ENCODE measurements at regions not wholly inside any gene's neighbourhood (a gene's known extent, or its start where the extent isn't known, plus 50 kb on each side); places are given as distances from the start of the nearest gene placed in this dataset.

GRCh38 chr3:25273582-25274171 lies 154.4 kb upstream of the RARB start:
- no peak overlapping the region for H3K4me3 ChIP-seq (ENCODE audit: low read depth, low read length)
- DNase-seq (ENCODE audit: low read depth): no peak
- TF ChIP-seq CTCF (IDR thresholded peaks at IDR 0.05; ENCODE audit: insufficient read depth, low read length): no peak

GRCh38 chr3:25277503-25277902 lies 150.6 kb upstream of the RARB start:
- no peak for TF ChIP-seq CTCF (IDR thresholded peaks at IDR 0.05; ENCODE audit: insufficient read depth, low read length)
- no peak overlapping the region for H3K4me3 ChIP-seq (ENCODE audit: low read depth, low read length)
- DNase-seq (ENCODE audit: low read depth): no peak

- no peak for TF ChIP-seq CTCF (IDR thresholded peaks at IDR 0.05; ENCODE audit: insufficient read depth, low read length)
- H3K4me3 ChIP-seq (ENCODE audit: low read depth, low read length): no peak overlapping the region
- DNase-seq (ENCODE audit: low read depth): no peak
Measured at GRCh38 chr3:25281041-25281731, 146.9 kb upstream of the RARB start.

GRCh38 chr3:25281732-25282126 lies 146.3 kb upstream of the RARB start:
- no peak for DNase-seq (ENCODE audit: low read depth)
- H3K4me3 ChIP-seq (ENCODE audit: low read depth, low read length): no peak overlapping the region
- no peak for TF ChIP-seq CTCF (IDR thresholded peaks at IDR 0.05; ENCODE audit: insufficient read depth, low read length)

- TF ChIP-seq CTCF (IDR thresholded peaks at IDR 0.05; ENCODE audit: insufficient read depth, low read length): no peak
- no peak for DNase-seq (ENCODE audit: low read depth)
- no peak overlapping the region for H3K4me3 ChIP-seq (ENCODE audit: low read depth, low read length)
Measured at GRCh38 chr3:25283613-25284012, 144.4 kb upstream of the RARB start.

- H3K4me3 ChIP-seq (ENCODE audit: low read depth, low read length): no peak overlapping the region
- TF ChIP-seq CTCF (IDR thresholded peaks at IDR 0.05; ENCODE audit: insufficient read depth, low read length): no peak
- DNase-seq (ENCODE audit: low read depth): no peak
Measured at GRCh38 chr3:25284249-25284648, 143.8 kb upstream of the RARB start.
